Urinary bladder (tissue), 3 donors: ENCODE measurements at regions not wholly inside any gene's neighbourhood (a gene's known extent, or its start where the extent isn't known, plus 50 kb on each side); places are given as distances from the start of the nearest gene placed in this dataset.
"Not testable (repeated sequence)": the region's sequence is repeated elsewhere in the genome, so short reads cannot be mapped to it uniquely, and the experiment has no call there.

Experiments
- DNase-seq: peaks from one replicate; pipeline ENCODE4 v3.0.0-alpha.2; 2015; ENCODE audit errors: extremely low spot score
- H3K27ac ChIP-seq: one replicate; pipeline ENCODE4 v1.5.1; 2013; ENCODE audit warnings: low read depth, mild to moderate bottlenecking, moderate library complexity
- H3K36me3 ChIP-seq: one replicate; pipeline ENCODE4 v1.6.1; 2013; ENCODE audit warnings: mild to moderate bottlenecking, moderate library complexity; ENCODE audit not compliant: insufficient read depth
- H3K4me1 ChIP-seq: one replicate; pipeline ENCODE4 v1.6.1; 2013; ENCODE audit warnings: mild to moderate bottlenecking, moderate library complexity; ENCODE audit not compliant: insufficient read depth
- H3K4me3 ChIP-seq: one replicate; pipeline ENCODE4 v1.5.1; 2013; ENCODE audit warnings: low read depth, low read length
- WGBS: extraction: QIAGEN DNeasy Blood & Tissue Kit; methylation state at CpG from one replicate; pipeline ENCODE4 v1.1.7; 2013; 5-methylcytosine and 5-hydroxymethylcytosine counted together
- donor health status: healthy with polysubstance abuse.
- donor health status: healthy.

DNA sequence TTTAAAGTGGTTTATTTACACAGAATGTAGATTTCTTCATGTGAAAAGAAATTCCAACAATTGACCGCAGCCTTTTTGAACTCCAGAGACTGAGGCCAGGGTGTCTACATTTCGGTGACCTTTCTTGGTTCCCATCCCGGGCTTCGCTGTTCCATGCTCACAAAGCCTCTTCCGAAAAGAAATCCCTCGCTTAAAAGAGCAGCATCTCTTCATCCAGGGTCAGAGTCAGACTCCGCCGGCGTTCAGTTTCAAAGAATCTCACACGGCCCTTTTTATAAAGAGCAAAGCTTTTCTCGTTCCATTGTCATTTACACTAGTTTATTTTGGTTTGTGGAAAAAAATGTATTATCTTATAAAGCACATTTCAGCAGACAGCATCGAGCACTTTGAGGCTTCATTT is 530.6 kb upstream of the B3GAT1 start:
- 52% methylated on average over 12 of the region's 12 CpGs for WGBS
- H3K4me1 ChIP-seq: no peaks in the 10 kb centered on the region
- DNase-seq: no peak
- H3K27ac ChIP-seq: no peak overlapping the region
- H3K36me3 ChIP-seq: no peaks in the 10 kb centered on the region
- no peak overlapping the region for H3K4me3 ChIP-seq

DNA sequence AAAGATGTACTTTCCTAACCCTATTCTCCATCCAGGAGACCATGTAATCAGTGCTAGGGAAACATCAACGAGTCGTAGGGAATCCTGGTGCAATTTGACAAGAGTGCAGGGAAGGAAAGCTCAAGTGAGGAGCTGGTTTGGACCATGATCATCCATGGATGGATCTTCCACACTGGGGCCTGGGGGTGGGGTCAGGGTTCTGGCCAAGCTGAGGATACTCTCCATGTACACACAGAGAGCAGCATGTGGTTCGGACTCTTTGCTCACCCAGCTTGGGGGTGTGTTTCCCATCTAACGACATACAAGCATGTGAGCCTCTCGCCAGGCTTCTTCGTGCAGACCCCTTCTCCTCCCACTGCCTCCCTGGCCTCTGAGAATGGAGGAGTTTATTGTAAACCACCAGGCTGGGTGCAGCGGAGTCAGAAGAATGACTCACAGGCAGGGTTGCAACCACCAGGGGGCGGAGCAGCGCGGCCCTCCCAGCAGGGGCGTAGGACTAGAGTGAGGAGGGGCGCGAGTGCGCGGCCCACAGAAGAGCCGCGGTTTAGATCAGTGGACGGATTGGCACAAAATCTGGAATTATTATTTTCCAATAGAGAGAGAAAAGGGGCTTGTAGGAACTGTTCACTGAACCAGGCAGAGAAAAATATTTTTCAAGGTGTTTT is 530.0 kb upstream of the B3GAT1 start:
- not testable (repeated sequence) for H3K4me1 ChIP-seq, H3K27ac ChIP-seq, DNase-seq, H3K36me3 ChIP-seq, H3K4me3 ChIP-seq
- WGBS: 36% methylated on average over 18 of the region's 18 CpGs

DNA sequence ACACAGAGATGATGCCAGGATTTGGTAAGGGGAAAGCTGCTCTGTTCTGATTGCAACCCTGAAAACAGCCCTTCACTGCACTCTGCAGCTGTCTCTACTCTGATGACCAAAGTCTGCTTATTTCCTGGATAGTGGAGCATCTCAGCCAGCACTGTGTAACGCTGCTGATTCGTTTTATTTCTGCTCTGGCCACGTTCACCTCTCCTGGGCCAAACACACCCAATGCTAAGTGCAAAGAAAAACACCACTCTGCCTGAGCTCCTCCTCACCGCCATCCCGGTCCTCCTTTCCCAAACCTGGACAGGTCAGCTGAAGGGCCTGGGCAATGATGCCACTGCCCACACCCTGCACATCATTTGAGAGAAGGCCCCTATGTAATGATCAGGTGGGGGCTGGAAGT is 529.3 kb upstream of the B3GAT1 start:
- 54% methylated on average over 5 of the region's 5 CpGs for WGBS
- Histone ChIP-seq H3K27ac (no peak overlapping the region), H3K4me3 (no peak overlapping the region), H3K36me3 (no peaks in the 10 kb centered on the region), H3K4me1 (no peaks in the 10 kb centered on the region)
- no peak for DNase-seq

DNA sequence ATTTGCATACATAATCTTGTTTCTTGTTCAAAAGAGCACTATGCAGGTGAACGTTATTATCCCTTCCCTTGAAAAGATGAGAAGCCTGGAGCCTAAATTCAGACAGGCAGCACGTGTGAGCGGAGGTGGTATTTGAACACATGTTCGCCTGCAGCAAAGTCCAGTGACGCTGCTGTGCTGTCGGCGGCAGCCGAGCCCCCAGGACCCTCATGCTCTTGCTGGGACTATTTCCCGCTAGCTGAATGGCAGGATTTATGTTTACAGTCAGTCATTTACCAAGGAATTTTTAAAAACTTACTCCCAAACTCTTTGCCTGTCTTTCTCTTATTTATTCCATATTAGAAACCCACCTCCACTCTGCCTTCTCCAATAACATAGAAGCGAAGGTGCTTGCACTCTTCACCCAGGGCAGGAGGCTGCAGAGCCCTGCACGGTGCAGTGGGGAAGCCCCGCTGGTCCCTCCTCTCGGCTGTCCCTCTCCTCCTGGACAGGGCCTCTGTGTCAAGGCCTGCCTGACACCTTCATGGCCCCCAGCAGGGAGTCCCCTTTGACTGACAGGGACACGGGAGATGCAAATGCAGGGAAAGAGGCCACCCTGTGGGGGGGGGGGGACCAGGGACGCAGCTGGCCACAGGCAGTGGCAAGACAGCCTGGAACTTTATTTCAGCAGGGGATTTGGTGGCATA is 528.5 kb upstream of the B3GAT1 start:
- no peak for DNase-seq
- Histone ChIP-seq H3K4me3 (no peak overlapping the region), H3K4me1 (no peaks in the 10 kb centered on the region), H3K36me3 (no peaks in the 10 kb centered on the region), H3K27ac (no peak overlapping the region)
- 83% methylated on average over 15 of the region's 15 CpGs for WGBS

DNA sequence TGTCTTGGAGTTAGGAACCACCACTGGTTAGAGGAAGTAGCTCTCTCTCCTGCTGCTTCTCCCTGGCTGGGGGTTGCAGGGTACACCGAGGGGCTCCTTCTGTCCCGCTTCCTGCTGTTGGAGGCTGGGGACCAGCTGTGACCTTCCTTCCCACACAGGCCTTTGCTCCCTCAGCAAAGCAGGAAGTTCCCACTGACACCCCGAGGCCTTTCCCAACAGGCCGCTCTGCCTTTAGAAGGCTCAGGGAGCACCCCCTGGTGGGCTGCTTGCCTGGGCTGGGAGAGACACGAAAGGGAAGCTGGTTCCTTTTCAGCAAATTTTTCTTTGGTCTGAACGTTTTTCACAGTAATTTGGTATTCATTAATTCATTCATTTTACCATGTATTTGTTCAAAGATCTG is 527.9 kb upstream of the B3GAT1 start:
- DNase-seq: no peak
- Histone ChIP-seq H3K27ac (no peak overlapping the region), H3K4me3 (no peak overlapping the region), H3K4me1 (no peaks in the 10 kb centered on the region), H3K36me3 (no peaks in the 10 kb centered on the region)
- WGBS: 50% methylated on average over 6 of the region's 6 CpGs

DNA sequence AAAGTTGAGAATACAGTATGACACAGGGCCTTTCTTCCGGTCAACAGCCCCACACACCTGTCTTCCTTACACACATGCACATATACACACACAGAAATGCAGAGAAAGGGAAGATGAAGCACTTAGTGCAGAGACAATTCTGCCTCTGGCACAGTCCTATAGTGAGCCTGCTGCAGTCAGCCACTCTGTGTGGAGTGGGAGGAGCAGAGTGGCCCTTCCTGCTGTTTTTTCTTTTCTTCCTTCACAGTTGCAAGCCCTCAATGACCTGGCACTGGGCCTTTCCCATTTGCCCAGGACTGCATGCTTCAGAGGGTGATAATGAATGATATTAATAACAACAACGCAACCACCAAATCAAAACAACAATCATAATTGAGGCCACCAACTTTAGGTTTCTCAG is 527.0 kb upstream of the B3GAT1 start:
- 95% methylated on average over 2 of the region's 2 CpGs for WGBS
- Histone ChIP-seq H3K36me3 (no peaks in the 10 kb centered on the region), H3K4me3 (no peak overlapping the region), H3K4me1 (no peaks in the 10 kb centered on the region), H3K27ac (no peak overlapping the region)
- no peak for DNase-seq

DNA sequence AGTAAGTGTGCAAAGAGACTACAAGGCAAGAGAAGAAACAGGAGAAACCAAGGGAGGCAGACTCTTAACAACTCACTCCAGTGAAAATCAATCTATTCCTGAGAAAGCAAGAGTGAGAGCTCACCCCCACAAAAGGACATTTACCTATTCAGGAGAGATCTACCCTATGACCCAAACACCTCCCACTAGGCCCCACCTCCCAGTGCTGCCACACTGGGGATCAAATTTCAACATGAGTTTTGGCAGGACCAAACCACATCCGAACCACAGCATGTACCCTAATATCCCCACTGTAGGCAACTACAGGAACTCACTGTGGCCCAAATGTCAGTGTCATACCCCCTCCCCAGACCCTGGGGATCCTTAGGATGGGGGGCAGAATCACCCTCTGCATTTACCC is 526.2 kb upstream of the B3GAT1 start:
- Histone ChIP-seq H3K36me3 (no peaks in the 10 kb centered on the region), H3K4me3 (no peak overlapping the region), H3K4me1 (no peaks in the 10 kb centered on the region), H3K27ac (no peak overlapping the region)
- 71% methylated on average over 1 of the region's 1 CpG for WGBS
- no peak for DNase-seq

DNA sequence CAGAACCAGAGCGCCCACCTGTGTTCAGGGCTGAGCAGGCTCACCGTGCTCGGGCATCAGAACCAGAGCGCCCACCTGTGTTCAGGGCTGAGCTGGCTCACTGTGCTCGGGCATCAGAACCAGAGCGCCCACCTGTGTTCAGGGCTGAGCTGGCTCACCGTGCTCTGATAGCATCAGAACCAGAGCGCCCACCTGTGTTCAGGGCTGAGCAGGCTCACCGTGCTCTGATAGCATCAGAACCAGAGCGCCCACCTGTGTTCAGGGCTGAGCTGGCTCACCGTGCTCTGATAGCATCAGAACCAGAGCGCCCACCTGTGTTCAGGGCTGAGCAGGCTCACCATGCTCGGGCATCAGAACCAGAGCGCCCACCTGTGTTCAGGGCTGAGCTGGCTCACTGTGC is 525.2 kb upstream of the B3GAT1 start:
- H3K4me1 ChIP-seq, DNase-seq, H3K36me3 ChIP-seq, H3K27ac ChIP-seq, H3K4me3 ChIP-seq: not testable (repeated sequence)
- 92% methylated on average over 14 of the region's 14 CpGs for WGBS

DNA sequence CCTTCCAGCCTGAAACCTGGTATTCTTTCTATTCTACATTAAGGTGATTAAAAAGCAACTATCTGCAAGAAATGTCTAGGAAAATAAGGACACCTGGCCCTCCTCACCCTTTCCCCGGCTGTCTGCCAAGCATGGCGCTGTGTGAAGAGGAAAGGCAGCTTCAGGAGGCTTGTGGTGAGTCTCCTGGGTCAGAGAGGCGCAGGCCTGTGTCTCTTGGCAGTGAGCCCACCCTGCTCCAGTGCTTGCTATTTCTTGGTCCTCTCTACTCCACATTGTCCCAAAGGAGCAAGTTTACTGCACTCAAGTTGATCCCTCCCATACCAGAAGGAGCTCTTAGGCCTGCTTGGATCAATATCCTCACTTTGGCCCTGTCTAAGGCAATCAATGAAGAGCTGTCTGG is 520.7 kb upstream of the B3GAT1 start:
- WGBS: 57% methylated on average over 3 of the region's 3 CpGs
- Histone ChIP-seq H3K27ac (no peak overlapping the region), H3K36me3 (no peaks in the 10 kb centered on the region), H3K4me3 (no peak overlapping the region), H3K4me1 (no peaks in the 10 kb centered on the region)
- no peak for DNase-seq

DNA sequence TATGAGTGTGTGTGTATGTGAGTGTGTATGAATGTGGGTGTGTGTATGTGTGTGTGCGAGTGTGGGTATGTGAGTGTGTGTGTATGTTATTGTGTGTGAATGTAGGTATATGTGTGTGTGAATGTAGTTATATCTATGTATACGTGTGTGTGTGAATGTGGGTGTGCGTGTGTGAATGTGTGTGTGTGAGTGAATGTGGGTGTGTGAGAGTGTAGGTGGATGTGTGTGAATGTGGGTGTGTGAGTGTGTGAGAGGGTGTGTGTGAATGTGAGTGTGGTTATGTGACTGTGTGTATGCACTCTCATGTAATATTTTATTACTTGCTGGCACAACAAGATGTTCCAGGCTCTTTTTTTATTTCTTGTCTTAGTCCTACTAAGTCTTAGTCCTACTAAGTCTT is 513.4 kb upstream of the B3GAT1 start:
- H3K27ac ChIP-seq: no peak overlapping the region
- WGBS: 84% methylated on average over 3 of the region's 3 CpGs
- no peak overlapping the region for H3K4me3 ChIP-seq
- H3K4me1 ChIP-seq: no peaks in the 10 kb centered on the region
- no peak for DNase-seq
- H3K36me3 ChIP-seq: no peaks in the 10 kb centered on the region

DNA sequence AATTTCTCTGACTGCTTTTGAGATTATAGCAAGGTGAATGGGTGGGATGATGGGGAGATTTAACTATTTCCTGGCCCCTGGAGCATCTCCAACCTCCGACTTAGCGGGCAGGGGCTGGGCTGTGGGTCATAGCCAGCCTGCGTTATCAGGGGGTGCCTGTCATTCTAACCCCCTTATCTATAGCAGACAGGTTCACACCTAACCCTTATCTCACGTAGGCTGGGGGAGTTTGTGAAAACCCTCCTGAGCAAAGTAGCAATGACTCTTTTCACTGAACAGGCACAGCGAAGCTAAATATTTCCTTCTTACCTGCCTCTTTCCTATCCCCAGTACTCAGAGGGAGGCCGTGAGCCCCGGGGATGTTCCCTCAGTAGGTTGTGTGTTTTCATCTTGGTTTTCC is 511.4 kb upstream of the B3GAT1 start:
- H3K36me3 ChIP-seq: no peaks in the 10 kb centered on the region
- no peak overlapping the region for H3K27ac ChIP-seq
- WGBS: 77% methylated on average over 7 of the region's 7 CpGs
- no peak for DNase-seq
- H3K4me1 ChIP-seq: no peaks in the 10 kb centered on the region
- H3K4me3 ChIP-seq: no peak overlapping the region

DNA sequence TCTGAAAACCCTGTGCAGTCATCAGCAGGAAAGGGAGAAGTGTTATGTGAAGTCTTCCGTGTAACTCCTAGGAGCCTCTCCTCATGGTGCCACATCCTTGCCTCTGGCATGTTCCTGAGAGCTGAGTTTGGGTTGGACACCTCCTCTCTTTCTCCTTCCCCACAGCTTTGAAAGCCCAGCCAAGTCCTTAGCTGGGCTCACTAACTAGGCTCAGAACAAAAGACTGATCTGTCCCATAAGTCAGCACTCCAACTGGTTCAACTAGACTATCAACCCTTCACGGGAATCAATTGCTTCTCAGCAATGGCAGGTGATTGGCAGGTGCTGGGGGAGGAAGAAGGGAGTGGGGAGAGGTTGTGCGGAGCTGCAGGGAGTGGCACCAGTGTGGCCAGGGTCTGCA is 509.9 kb upstream of the B3GAT1 start:
- H3K27ac ChIP-seq: no peak overlapping the region
- DNase-seq: no peak
- WGBS: 64% methylated on average over 3 of the region's 3 CpGs
- H3K4me1 ChIP-seq: no peaks in the 10 kb centered on the region
- H3K36me3 ChIP-seq: no peaks in the 10 kb centered on the region
- no peak overlapping the region for H3K4me3 ChIP-seq

DNA sequence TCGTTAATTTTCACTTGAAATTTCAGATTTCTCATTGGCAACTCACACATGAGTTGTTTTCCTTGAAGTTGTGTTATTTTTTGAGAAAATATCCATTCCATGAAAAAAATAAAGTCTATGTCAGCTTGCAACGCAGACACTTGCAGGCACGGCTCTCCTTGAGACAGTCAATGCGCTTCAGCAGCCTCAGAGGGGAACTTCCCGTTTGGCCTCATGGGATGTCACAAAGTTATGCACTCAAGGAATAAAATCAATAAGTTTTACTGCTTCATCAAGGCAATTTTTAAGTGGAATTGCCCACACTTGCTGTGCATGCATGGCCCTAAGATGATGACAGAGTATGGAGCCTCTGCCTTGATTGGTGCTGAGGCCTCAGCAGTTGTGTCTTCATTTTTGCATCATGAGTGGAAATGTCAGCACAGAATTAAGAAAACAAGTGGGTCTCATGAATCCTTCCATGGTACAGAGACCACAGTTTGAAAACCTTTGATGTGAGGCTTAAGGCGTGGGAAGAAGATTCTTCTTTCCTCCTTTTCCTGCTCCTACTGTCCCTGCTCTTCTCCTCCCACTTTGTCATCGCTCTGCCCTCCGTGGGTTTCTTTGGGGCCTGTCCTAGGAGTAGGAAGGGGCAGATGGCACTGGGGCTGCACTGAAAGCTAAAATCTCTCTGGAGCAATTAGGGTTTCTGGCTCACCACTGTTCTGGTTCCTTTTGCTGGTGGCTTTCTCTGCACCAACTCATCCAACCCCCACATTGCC is 509.0 kb upstream of the B3GAT1 start:
- H3K36me3 ChIP-seq: no peaks in the 10 kb centered on the region
- no peak overlapping the region for H3K4me3 ChIP-seq
- H3K4me1 ChIP-seq: no peaks in the 10 kb centered on the region
- 68% methylated on average over 8 of the region's 8 CpGs for WGBS
- no peak overlapping the region for H3K27ac ChIP-seq
- no peak for DNase-seq
